NB4 (cell line): ENCODE measurements at regions not wholly inside any gene's neighbourhood (a gene's known extent, or its start where the extent isn't known, plus 50 kb on each side); places are given as distances from the start of the nearest gene placed in this dataset.

ENCODE experiments used
- MYC ChIP-seq: IDR thresholded peaks from 2 replicates; pipeline ENCODE4 v1.6.1; 2011; ENCODE audit warnings: low read depth, low read length
- POLR2A ChIP-seq: IDR thresholded peaks from 2 replicates; pipeline ENCODE4 v1.6.1; 2011; ENCODE audit warnings: mild to moderate bottlenecking; ENCODE audit not compliant: insufficient read length; ENCODE audit errors: extremely low read depth
- TF ChIP-seq, protein P1 (sequence below): IDR thresholded peaks from one replicate; pipeline ENCODE4 v1.5.1; 2012; ENCODE audit warnings: low read depth, low read length
- TF ChIP-seq, protein P2 (sequence below): IDR thresholded peaks from 2 replicates; pipeline ENCODE4 v1.6.1; 2011; ENCODE audit warnings: low read depth, low read length

DNA sequence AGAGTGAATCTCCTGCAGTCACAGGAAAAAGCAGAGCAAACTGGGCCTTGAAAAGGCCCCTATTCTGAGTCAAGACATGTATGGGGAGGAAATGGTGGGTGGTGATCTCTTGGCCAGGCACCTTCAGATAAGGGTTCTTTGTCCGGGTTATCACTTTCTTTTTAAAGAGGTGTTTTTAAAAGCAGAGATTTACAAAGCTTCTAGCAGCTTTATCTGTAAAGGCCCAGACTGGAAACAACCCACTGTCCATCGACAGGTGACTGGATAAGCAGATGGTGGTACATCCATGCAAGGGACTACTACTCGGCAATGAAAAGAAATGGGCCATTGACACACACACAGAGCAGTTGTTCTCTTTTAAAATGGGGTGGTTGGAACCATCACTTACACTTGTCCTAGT lies 596.7 kb upstream of the MKI67 start:
- no peak for TF ChIP-seq POLR2A
- TF ChIP-seq, protein P1, sequence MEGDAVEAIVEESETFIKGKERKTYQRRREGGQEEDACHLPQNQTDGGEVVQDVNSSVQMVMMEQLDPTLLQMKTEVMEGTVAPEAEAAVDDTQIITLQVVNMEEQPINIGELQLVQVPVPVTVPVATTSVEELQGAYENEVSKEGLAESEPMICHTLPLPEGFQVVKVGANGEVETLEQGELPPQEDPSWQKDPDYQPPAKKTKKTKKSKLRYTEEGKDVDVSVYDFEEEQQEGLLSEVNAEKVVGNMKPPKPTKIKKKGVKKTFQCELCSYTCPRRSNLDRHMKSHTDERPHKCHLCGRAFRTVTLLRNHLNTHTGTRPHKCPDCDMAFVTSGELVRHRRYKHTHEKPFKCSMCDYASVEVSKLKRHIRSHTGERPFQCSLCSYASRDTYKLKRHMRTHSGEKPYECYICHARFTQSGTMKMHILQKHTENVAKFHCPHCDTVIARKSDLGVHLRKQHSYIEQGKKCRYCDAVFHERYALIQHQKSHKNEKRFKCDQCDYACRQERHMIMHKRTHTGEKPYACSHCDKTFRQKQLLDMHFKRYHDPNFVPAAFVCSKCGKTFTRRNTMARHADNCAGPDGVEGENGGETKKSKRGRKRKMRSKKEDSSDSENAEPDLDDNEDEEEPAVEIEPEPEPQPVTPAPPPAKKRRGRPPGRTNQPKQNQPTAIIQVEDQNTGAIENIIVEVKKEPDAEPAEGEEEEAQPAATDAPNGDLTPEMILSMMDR, result no peak
- TF ChIP-seq, protein P2, sequence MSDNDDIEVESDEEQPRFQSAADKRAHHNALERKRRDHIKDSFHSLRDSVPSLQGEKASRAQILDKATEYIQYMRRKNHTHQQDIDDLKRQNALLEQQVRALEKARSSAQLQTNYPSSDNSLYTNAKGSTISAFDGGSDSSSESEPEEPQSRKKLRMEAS, result no peak
- TF ChIP-seq MYC, result no peak
